Panc1 (cell line): ENCODE measurements at regions not wholly inside any gene's neighbourhood (a gene's known extent, or its start where the extent isn't known, plus 50 kb on each side); places are given as distances from the start of the nearest gene placed in this dataset.

Experiments used
- ATAC-seq: fragments of 200-7000 bp; cut with Tn5 transposase; 2 replicates; pipeline ENCODE4 v1.9.1; 2020; ENCODE audit warnings: mild to moderate bottlenecking, moderate library complexity
- BruUV-seq: library from RNA; stranded (reverse); fragments of 400-500 nt; replicated peaks from 2 replicates; lab custom pipeline; 2021; lab: Mats Ljungman, UMichigan
- CTCF ChIA-PET: fragments of 300-600 bp; sonication (Branson Sonifier 250); formaldehyde crosslinking; loops from one replicate; lab custom pipeline; 2022; ENCODE audit warnings: antibody characterized with exemption; lab: Charles Lee
- POLR2A ChIA-PET: fragments of 300-600 bp; sonication (Branson Sonifier 250); formaldehyde crosslinking; loops from one replicate; lab custom pipeline; 2022; ENCODE audit warnings: antibody characterized with exemption; lab: Charles Lee
- DNase-seq: peaks from one replicate; pipeline ENCODE4 v3.0.0-alpha.2; 2010; ENCODE audit warnings: low read depth, low spot score
- H3K27ac ChIP-seq: 2 replicates; pipeline ENCODE4 v1.5.1; 2011; ENCODE audit warnings: mild to moderate bottlenecking, low read length, inconsistent platforms
- H3K27me3 ChIP-seq: fragments of 200-500 bp; sonication (Bioruptor generic); 2 replicates; pipeline ENCODE4 v1.6.0; 2014; ENCODE audit warnings: low read length, inconsistent platforms; ENCODE audit not compliant: control insufficient read depth, insufficient read depth
- H3K36me3 ChIP-seq: fragments of 200-500 bp; sonication (Bioruptor generic); 2 replicates; pipeline ENCODE4 v1.5.1; 2014; ENCODE audit warnings: inconsistent platforms, mild to moderate bottlenecking, low read length, moderate library complexity; ENCODE audit not compliant: control insufficient read depth, insufficient read depth
- H3K4me1 ChIP-seq: 2 replicates; pipeline ENCODE4 v1.5.1; 2011; ENCODE audit warnings: inconsistent platforms, mild to moderate bottlenecking, low read length, moderate library complexity; ENCODE audit not compliant: control insufficient read depth, insufficient read depth
- H3K4me3 ChIP-seq, 2 experiments: 2 replicates each; pipeline ENCODE4 v1.5.1; 2011 to 2012; ENCODE audit warnings: low read depth in 2 of 2, low read length in 2 of 2, mild to moderate bottlenecking in 2 of 2, inconsistent platforms in 1 of 2, moderate library complexity in 1 of 2
- H3K9me3 ChIP-seq: fragments of 200-500 bp; sonication (Bioruptor generic); 2 replicates; pipeline ENCODE4 v1.5.1; 2014; ENCODE audit warnings: low read depth, mild to moderate bottlenecking, inconsistent platforms, low read length, moderate library complexity; ENCODE audit not compliant: control insufficient read depth, insufficient read depth
- POLR2AphosphoS5 ChIP-seq: IDR thresholded peaks from 2 replicates; pipeline ENCODE4 v1.6.1; 2012; ENCODE audit warnings: mild to moderate bottlenecking, low read depth, low read length, moderate library complexity
- SIN3A ChIP-seq: IDR thresholded peaks from 2 replicates; pipeline ENCODE4 v1.6.1; 2012; ENCODE audit warnings: low read depth, mild to moderate bottlenecking, low read length, moderate library complexity, borderline replicate concordance; ENCODE audit not compliant: insufficient read depth
- TCF7L2 ChIP-seq: IDR thresholded peaks from 2 replicates; pipeline ENCODE4 v1.6.1; 2011; ENCODE audit warnings: mild to moderate bottlenecking, low read depth, low read length, inconsistent platforms
- in situ Hi-C: cut with HindIII; loops from 2 replicates; pipeline ENCODE4 v1.10.0; 2016; ENCODE audit warnings: low sequenced_read_pairs, low pct_unique_long_range_greater_than_20kb
- intact Hi-C: fragments of 100-400 bp; cut with micrococcal nuclease; formaldehyde crosslinking; loops from one replicate; pipeline ENCODE4 v1.10.0; 2022; ENCODE audit not compliant: unreplicated experiment
- TF ChIP-seq, protein P1 (sequence below), 2 experiments: IDR thresholded peaks; 2 replicates each; pipeline ENCODE4 v1.6.1; 2011 to 2012; ENCODE audit warnings: low read depth in 2 of 2, control low read depth in 1 of 2, low read length in 1 of 2, mild to moderate bottlenecking in 1 of 2, moderate library complexity in 1 of 2; ENCODE audit not compliant: insufficient read depth in 1 of 2
- TF ChIP-seq, protein P2 (sequence below): fragments of 450-650 bp; IDR thresholded peaks from 2 replicates; pipeline ENCODE4 v1.5.1; 2017; ENCODE audit warnings: mild to moderate bottlenecking

DNA sequence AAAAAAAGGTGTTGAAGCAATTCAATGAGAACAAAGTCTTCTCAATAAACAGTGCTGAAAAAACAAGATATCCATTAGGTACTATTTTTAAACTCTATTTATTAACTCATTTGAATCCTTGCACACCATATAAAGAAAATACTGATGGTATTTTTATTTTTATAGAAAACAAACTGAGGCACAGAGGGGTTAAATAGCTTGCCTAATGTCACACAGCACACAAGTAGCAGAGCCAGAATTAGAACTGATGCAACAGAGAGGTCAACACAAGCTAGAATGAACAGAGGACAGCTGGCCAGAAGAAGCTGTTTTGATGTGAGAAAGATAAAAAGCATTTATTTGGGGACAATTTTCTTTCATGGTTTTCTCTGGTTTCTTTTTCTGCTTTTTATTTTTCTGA is 99.4 kb upstream of the RGPD4 start:
- TF ChIP-seq, protein P1, sequence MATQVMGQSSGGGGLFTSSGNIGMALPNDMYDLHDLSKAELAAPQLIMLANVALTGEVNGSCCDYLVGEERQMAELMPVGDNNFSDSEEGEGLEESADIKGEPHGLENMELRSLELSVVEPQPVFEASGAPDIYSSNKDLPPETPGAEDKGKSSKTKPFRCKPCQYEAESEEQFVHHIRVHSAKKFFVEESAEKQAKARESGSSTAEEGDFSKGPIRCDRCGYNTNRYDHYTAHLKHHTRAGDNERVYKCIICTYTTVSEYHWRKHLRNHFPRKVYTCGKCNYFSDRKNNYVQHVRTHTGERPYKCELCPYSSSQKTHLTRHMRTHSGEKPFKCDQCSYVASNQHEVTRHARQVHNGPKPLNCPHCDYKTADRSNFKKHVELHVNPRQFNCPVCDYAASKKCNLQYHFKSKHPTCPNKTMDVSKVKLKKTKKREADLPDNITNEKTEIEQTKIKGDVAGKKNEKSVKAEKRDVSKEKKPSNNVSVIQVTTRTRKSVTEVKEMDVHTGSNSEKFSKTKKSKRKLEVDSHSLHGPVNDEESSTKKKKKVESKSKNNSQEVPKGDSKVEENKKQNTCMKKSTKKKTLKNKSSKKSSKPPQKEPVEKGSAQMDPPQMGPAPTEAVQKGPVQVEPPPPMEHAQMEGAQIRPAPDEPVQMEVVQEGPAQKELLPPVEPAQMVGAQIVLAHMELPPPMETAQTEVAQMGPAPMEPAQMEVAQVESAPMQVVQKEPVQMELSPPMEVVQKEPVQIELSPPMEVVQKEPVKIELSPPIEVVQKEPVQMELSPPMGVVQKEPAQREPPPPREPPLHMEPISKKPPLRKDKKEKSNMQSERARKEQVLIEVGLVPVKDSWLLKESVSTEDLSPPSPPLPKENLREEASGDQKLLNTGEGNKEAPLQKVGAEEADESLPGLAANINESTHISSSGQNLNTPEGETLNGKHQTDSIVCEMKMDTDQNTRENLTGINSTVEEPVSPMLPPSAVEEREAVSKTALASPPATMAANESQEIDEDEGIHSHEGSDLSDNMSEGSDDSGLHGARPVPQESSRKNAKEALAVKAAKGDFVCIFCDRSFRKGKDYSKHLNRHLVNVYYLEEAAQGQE (IDR thresholded peaks at IDR 0.05; ENCODE audit: insufficient read depth in 1 of 2, low read depth in 2 of 2, low read length in 1 of 2) = no peak
- TF ChIP-seq, protein P2, sequence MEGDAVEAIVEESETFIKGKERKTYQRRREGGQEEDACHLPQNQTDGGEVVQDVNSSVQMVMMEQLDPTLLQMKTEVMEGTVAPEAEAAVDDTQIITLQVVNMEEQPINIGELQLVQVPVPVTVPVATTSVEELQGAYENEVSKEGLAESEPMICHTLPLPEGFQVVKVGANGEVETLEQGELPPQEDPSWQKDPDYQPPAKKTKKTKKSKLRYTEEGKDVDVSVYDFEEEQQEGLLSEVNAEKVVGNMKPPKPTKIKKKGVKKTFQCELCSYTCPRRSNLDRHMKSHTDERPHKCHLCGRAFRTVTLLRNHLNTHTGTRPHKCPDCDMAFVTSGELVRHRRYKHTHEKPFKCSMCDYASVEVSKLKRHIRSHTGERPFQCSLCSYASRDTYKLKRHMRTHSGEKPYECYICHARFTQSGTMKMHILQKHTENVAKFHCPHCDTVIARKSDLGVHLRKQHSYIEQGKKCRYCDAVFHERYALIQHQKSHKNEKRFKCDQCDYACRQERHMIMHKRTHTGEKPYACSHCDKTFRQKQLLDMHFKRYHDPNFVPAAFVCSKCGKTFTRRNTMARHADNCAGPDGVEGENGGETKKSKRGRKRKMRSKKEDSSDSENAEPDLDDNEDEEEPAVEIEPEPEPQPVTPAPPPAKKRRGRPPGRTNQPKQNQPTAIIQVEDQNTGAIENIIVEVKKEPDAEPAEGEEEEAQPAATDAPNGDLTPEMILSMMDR = no peak
- TF ChIP-seq SIN3A = no peak
- no peak for TF ChIP-seq TCF7L2
- TF ChIP-seq POLR2AphosphoS5 = no peak
- Histone ChIP-seq H3K4me3 (no peak overlapping the region), H3K9me3 (0 out of 2 replicates have a peak, but pooled peaks cover 2% of the 10 kb centered on the region), H3K4me1 (no peaks in the 10 kb centered on the region), H3K27ac (no peak overlapping the region), H3K36me3 (no peaks in the 10 kb centered on the region), H3K27me3 (no peaks in the 10 kb centered on the region)
- ATAC-seq (no peak), DNase-seq (no peak)
- in situ Hi-C loops (no loop called here), intact Hi-C loops (no loop called here)
- POLR2A ChIA-PET = no interaction called here
- no TSS peak for BruUV-seq
- CTCF ChIA-PET = no interaction called here

DNA sequence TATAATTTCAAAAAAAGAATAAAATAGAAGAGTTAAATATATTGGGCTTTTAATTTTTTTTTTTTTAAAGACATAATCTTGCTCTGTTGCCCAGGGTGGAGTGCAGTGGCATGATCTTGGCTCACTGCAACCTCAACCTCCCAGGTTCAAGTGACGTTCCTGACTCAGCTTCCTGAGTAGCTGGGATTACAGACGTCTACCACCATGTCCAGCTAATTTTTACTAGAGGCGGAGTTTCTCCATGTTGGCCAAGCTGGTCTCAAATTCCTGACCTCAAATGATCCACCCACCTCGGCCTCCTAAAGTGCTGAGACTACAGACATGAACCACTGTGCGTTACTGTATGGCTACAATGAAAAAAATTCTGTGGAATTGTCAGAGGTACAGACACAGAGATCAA is 98.1 kb upstream of the RGPD4 start:
- intact Hi-C loops = no loop called here
- no peak for ATAC-seq
- no TSS peak for BruUV-seq
- no peak for DNase-seq
- in situ Hi-C loops = no loop called here
- no peaks in the 10 kb centered on the region for H3K27me3 ChIP-seq
- H3K9me3 ChIP-seq = 0 out of 2 replicates have a peak, but pooled peaks cover 2% of the 10 kb centered on the region
- CTCF ChIA-PET = no interaction called here
- no peak overlapping the region for H3K27ac ChIP-seq
- no peak for TF ChIP-seq POLR2AphosphoS5
- TF ChIP-seq, protein P2 = no peak
- POLR2A ChIA-PET = no interaction called here
- no peaks in the 10 kb centered on the region for H3K36me3 ChIP-seq
- no peaks in the 10 kb centered on the region for H3K4me1 ChIP-seq
- H3K4me3 ChIP-seq = no peak overlapping the region
